Peyer's patch (tissue), 4 donors: ENCODE measurements at regions not wholly inside any gene's neighbourhood (a gene's known extent, or its start where the extent isn't known, plus 50 kb on each side); places are given as distances from the start of the nearest gene placed in this dataset.

ENCODE experiments used
- DNase-seq, 3 donors: peaks; one replicate each; pipeline ENCODE4 v3.0.0-alpha.2; 2017 to 2019
- H3K27ac ChIP-seq, 4 donors: fragments of 200-600 bp; sonication (generic); one replicate each; pipeline ENCODE4 v1.5.1; 2016 to 2019
- H3K27me3 ChIP-seq, 2 donors: fragments of 200-600 bp; sonication (generic); one replicate each; pipeline ENCODE4 v1.5.1; 2019
- H3K36me3 ChIP-seq, 3 donors: fragments of 200-600 bp; sonication (generic); one replicate each; pipeline ENCODE4 v1.5.1; 2016 to 2019
- H3K4me1 ChIP-seq, 4 donors: fragments of 200-600 bp; sonication (generic); one replicate each; pipeline ENCODE4 v1.5.1; 2016 to 2019
- H3K4me3 ChIP-seq, 4 donors: fragments of 200-600 bp; sonication (generic); 1 replicate in 3 of 4; 2 replicates in 1 of 4; pipeline ENCODE4 v1.5.1; 2016 to 2019; ENCODE audit warnings: mild to moderate bottlenecking in 1 of 4
- H3K9me3 ChIP-seq, 4 donors: fragments of 200-600 bp; sonication (generic); one replicate each; pipeline ENCODE4 v1.5.1; 2016 to 2019; ENCODE audit warnings: mild to moderate bottlenecking in 1 of 4
- CTCF ChIP-seq, 6 experiments: fragments of 450-650 bp in 4 of 6; fragments of 200-600 bp in 2 of 6; sonication (generic) in 1 of 6; IDR thresholded peaks; one replicate each; pipeline ENCODE4 v1.5.1; 2017 to 2019; ENCODE audit warnings: antibody characterized with exemption in 6 of 6, mild to moderate bottlenecking in 3 of 6, moderate library complexity in 1 of 6
- POLR2A ChIP-seq, 2 donors: fragments of 450-650 bp; IDR thresholded peaks; one replicate each; pipeline ENCODE4 v1.5.1; 2017; ENCODE audit warnings: antibody characterized with exemption in 2 of 2, mild to moderate bottlenecking in 2 of 2, moderate library complexity in 2 of 2

- H3K9me3 ChIP-seq = no peaks in the 10 kb centered on the region
- H3K4me1 ChIP-seq = no peaks in the 10 kb centered on the region
- H3K27me3 ChIP-seq = no peaks in the 10 kb centered on the region
- no peak overlapping the region for H3K4me3 ChIP-seq
- H3K36me3 ChIP-seq = no peaks in the 10 kb centered on the region
- TF ChIP-seq CTCF (IDR thresholded peaks at IDR 0.05) (no peak), POLR2A (IDR thresholded peaks at IDR 0.05) (no peak)
- DNase-seq = no peak
- no peak overlapping the region for H3K27ac ChIP-seq
Observed at GRCh38 chr1:4516596-4516995, 137.8 kb upstream of the AJAP1 start.

GRCh38 chr1:4517186-4517954 lies 137.0 kb upstream of the AJAP1 start:
- TF ChIP-seq POLR2A (IDR thresholded peaks at IDR 0.05) (no peak), CTCF (IDR thresholded peaks at IDR 0.05) (no peak)
- Histone ChIP-seq H3K27ac (no peak overlapping the region), H3K4me3 (no peak overlapping the region), H3K9me3 (no peaks in the 10 kb centered on the region), H3K4me1 (no peaks in the 10 kb centered on the region), H3K36me3 (no peaks in the 10 kb centered on the region), H3K27me3 (no peaks in the 10 kb centered on the region)
- DNase-seq = no peak

GRCh38 chr1:4518621-4519020 lies 135.8 kb upstream of the AJAP1 start:
- Histone ChIP-seq H3K36me3 (no peaks in the 10 kb centered on the region), H3K4me3 (no peak overlapping the region), H3K9me3 (no peaks in the 10 kb centered on the region), H3K27me3 (no peaks in the 10 kb centered on the region), H3K4me1 (no peaks in the 10 kb centered on the region), H3K27ac (no peak overlapping the region)
- no peak for DNase-seq
- TF ChIP-seq POLR2A (IDR thresholded peaks at IDR 0.05) = no peak
- TF ChIP-seq CTCF (IDR thresholded peaks at IDR 0.05) = no peak

GRCh38 chr1:4519954-4520353 lies 134.5 kb upstream of the AJAP1 start:
- no peak for TF ChIP-seq POLR2A (IDR thresholded peaks at IDR 0.05)
- no peak for TF ChIP-seq CTCF (IDR thresholded peaks at IDR 0.05)
- DNase-seq = no peak

GRCh38 chr1:4523551-4523950 lies 130.9 kb upstream of the AJAP1 start:
- Histone ChIP-seq H3K4me3 (no peak overlapping the region), H3K9me3 (no peaks in the 10 kb centered on the region), H3K36me3 (no peaks in the 10 kb centered on the region), H3K27me3 (no peaks in the 10 kb centered on the region), H3K27ac (no peak overlapping the region), H3K4me1 (no peaks in the 10 kb centered on the region)
- DNase-seq = no peak
- no peak for TF ChIP-seq CTCF (IDR thresholded peaks at IDR 0.05)
- TF ChIP-seq POLR2A (IDR thresholded peaks at IDR 0.05) = no peak

More at GRCh38 chr1:4519954-4520353, 134.5 kb upstream of the AJAP1 start:
- no peak overlapping the region for H3K27ac ChIP-seq
- H3K36me3 ChIP-seq = no peaks in the 10 kb centered on the region
- no peak overlapping the region for H3K4me3 ChIP-seq
- H3K4me1 ChIP-seq = no peaks in the 10 kb centered on the region
- H3K27me3 ChIP-seq = no peaks in the 10 kb centered on the region
- H3K9me3 ChIP-seq = no peaks in the 10 kb centered on the region
